ENCODE measurements at regions not wholly inside any gene's neighbourhood (a gene's known extent, or its start where the extent isn't known, plus 50 kb on each side); places are given as distances from the start of the nearest gene placed in this dataset.

GRCh38 chr5:68433923-68434879 is 218.6 kb downstream of the PIK3R1 start:
- intact Hi-C loops (cut with micrococcal nuclease), result loop anchor here (1.0 to 5.0 kb wide), 9 partner anchors 9 to 458 kb away; no protein-coding TSS in a partner anchor
- Mint-ChIP-seq H3K4me1 (peaks cover 54% of the 10 kb centered on the region), H3K27ac (peak overlapping the region; percentile 84), H3K4me3 (peak overlapping the region; percentile 66), H3K9me3 (no peaks in the 10 kb centered on the region), H3K27me3 (peaks cover 37% of the 10 kb centered on the region), H3K36me3 (ENCODE audit: low read depth) (peaks cover 3% of the 10 kb centered on the region)
- DNase-seq, result peak; percentile 96

- H3K27ac Mint-ChIP-seq, result no peak overlapping the region
- H3K36me3 Mint-ChIP-seq (ENCODE audit: low read depth), result peaks cover 3% of the 10 kb centered on the region
- no peak overlapping the region for H3K4me3 Mint-ChIP-seq
- intact Hi-C loops (cut with micrococcal nuclease), result no loop called here
- H3K4me1 Mint-ChIP-seq, result peaks cover 56% of the 10 kb centered on the region
- peaks cover 6% of the 10 kb centered on the region for H3K9me3 Mint-ChIP-seq
- peaks cover 33% of the 10 kb centered on the region for H3K27me3 Mint-ChIP-seq
- no peak for DNase-seq
These were observed 220.1 kb downstream of the PIK3R1 start for GRCh38 chr5:68435611-68436010.

GRCh38 chr5:68436686-68437520 is 221.3 kb downstream of the PIK3R1 start:
- Mint-ChIP-seq H3K27me3 (peaks cover 25% of the 10 kb centered on the region), H3K4me1 (peaks cover 58% of the 10 kb centered on the region), H3K4me3 (no peak overlapping the region), H3K27ac (no peak overlapping the region), H3K36me3 (ENCODE audit: low read depth) (peaks cover 3% of the 10 kb centered on the region), H3K9me3 (peaks cover 10% of the 10 kb centered on the region)
- no peak for DNase-seq
- intact Hi-C loops (cut with micrococcal nuclease), result no loop called here

GRCh38 chr5:68438876-68439275 is 223.3 kb downstream of the PIK3R1 start:
- Mint-ChIP-seq H3K27me3 (peaks cover 19% of the 10 kb centered on the region), H3K9me3 (peaks cover 10% of the 10 kb centered on the region), H3K36me3 (ENCODE audit: low read depth) (peaks cover 3% of the 10 kb centered on the region), H3K27ac (no peak overlapping the region), H3K4me1 (peaks cover 43% of the 10 kb centered on the region), H3K4me3 (no peak overlapping the region)
- intact Hi-C loops (cut with micrococcal nuclease), result no loop called here
- DNase-seq, result no peak

- H3K27ac Mint-ChIP-seq, result no peak overlapping the region
- DNase-seq, result no peak
These were observed 224.7 kb downstream of the PIK3R1 start for GRCh38 chr5:68440245-68440644.

GRCh38 chr5:68440651-68441050 is 225.1 kb downstream of the PIK3R1 start:
- peaks cover 32% of the 10 kb centered on the region for H3K4me1 Mint-ChIP-seq
- intact Hi-C loops (cut with micrococcal nuclease), result loop anchor here (1.0 kb wide), 1 partner anchor 24 kb away; no protein-coding TSS in a partner anchor
- no peaks in the 10 kb centered on the region for H3K36me3 Mint-ChIP-seq (ENCODE audit: low read depth)
- peaks cover 19% of the 10 kb centered on the region for H3K27me3 Mint-ChIP-seq
- H3K27ac Mint-ChIP-seq, result peak overlapping the region; percentile 52
- peaks cover 10% of the 10 kb centered on the region for H3K9me3 Mint-ChIP-seq
- H3K4me3 Mint-ChIP-seq, result no peak overlapping the region
- no peak for DNase-seq

More at GRCh38 chr5:68440245-68440644, 224.7 kb downstream of the PIK3R1 start:
- Mint-ChIP-seq H3K4me1 (peaks cover 36% of the 10 kb centered on the region), H3K4me3 (no peak overlapping the region), H3K9me3 (peaks cover 10% of the 10 kb centered on the region), H3K27me3 (peaks cover 19% of the 10 kb centered on the region), H3K36me3 (ENCODE audit: low read depth) (no peaks in the 10 kb centered on the region)
- intact Hi-C loops (cut with micrococcal nuclease), result no loop called here

DNA sequence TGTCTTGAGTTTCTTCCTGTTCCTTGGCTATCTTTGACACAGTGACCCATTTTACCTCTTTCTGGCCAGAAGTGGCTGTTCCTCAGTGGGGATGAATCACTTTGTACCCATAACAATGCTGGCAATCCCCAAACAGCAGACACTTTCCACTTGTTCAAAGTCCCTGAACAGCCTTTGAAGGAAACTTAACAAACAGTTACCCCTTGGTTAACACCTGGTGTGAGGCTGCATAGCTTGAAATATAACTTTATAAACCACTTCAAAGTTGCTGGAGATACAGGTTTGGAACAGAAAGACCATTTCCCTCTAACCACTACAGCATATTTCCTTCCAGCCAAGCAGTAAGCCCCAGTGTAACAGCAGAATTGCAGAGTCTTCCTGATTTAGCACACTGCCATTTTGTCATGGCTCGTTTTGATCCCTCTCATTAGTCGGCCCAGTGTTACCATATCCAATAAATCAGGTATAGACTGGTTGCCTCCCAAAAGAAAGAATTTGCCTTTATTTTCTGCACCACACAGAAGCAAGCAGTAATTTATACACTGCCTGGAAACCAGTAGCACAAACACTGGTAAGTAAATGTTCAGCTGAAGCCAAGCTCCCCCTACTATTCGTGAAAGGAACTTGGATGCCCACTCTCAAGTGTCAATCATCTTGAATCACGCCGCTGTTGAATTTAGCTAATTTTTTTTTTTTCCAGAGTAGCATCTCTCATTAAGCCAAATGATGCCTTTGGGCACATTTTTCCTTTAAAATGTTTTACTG is 225.9 kb downstream of the PIK3R1 start:
- intact Hi-C loops (cut with micrococcal nuclease), result loop anchor here (1.0 kb wide), 1 partner anchor 23 kb away; no protein-coding TSS in a partner anchor
- Mint-ChIP-seq H3K9me3 (peaks cover 10% of the 10 kb centered on the region), H3K27ac (peak overlapping the region; percentile 52), H3K4me1 (peaks cover 31% of the 10 kb centered on the region), H3K36me3 (ENCODE audit: low read depth) (no peaks in the 10 kb centered on the region), H3K27me3 (peaks cover 19% of the 10 kb centered on the region), H3K4me3 (no peak overlapping the region)
- DNase-seq, result no peak

DNA sequence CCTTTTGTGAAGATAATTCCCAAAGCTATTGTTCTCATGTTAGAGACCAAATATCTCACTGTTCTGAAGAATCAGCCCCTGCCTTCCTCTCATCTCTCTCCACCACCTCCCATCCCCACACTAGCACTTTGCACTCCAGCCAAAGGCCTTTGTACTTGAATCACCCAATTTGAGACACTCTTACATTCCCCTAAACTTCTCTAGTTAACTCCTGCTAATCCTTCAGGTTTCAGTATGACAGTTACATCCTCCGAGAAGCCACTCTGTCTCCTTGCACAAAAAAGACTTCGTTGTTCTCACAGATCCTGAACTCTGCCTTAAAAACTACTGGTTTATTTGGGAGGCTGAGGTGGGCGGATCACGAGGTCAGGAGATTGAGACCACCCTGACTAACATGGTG is 227.5 kb downstream of the PIK3R1 start:
- intact Hi-C loops (cut with micrococcal nuclease), result no loop called here
- peaks cover 31% of the 10 kb centered on the region for H3K4me1 Mint-ChIP-seq
- peaks cover 10% of the 10 kb centered on the region for H3K9me3 Mint-ChIP-seq

DNA sequence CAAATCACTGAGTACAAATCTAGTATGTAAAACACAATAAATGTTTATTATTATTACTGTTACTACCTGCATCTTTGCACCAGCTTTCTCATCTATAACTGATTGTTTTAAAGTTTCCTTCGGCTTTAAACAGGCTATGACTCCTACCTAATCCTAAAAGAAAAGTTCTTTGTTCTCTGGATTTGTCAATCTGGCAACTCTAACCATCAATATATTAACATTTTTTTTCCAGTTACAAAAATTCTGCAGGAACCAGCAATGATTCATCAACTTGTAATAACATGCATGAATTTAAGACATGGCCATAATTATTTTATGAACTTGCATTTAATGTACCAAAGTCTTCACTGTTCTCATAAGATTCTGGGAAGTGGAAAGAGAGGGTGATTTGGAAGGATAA is 228.5 kb downstream of the PIK3R1 start:
- no peak overlapping the region for H3K27ac Mint-ChIP-seq
- no peaks in the 10 kb centered on the region for H3K36me3 Mint-ChIP-seq (ENCODE audit: low read depth)
- peaks cover 30% of the 10 kb centered on the region for H3K4me1 Mint-ChIP-seq
- intact Hi-C loops (cut with micrococcal nuclease), result no loop called here
- DNase-seq, result no peak
- H3K9me3 Mint-ChIP-seq, result peaks cover 15% of the 10 kb centered on the region
- no peak overlapping the region for H3K4me3 Mint-ChIP-seq
- peaks cover 12% of the 10 kb centered on the region for H3K27me3 Mint-ChIP-seq

More for the DNA sequence above, 227.5 kb downstream of the PIK3R1 start:
- no peak overlapping the region for H3K4me3 Mint-ChIP-seq
- peaks cover 15% of the 10 kb centered on the region for H3K27me3 Mint-ChIP-seq
- no peak for DNase-seq
- no peak overlapping the region for H3K27ac Mint-ChIP-seq
- no peaks in the 10 kb centered on the region for H3K36me3 Mint-ChIP-seq (ENCODE audit: low read depth)

DNA sequence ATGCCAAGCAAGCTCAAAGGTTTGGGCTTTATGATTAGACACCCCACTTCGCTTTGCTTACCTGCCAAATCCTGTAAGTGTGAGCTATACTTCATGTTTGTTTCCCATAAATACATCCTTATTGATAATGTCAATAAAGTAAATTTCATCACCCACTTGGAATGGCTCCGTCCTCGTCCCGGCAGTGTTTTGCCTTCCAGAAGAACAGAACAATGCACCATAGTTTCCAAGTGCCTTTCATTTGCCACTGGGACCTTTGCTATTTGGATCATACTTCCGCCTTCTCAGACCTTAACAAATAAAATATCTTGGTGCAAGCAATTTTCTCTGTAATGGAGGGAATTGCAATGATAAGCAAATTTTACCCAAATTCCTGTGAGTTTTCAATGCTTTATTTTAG is 229.3 kb downstream of the PIK3R1 start:
- H3K4me1 Mint-ChIP-seq, result peaks cover 28% of the 10 kb centered on the region
- H3K4me3 Mint-ChIP-seq, result no peak overlapping the region
- DNase-seq, result no peak
- intact Hi-C loops (cut with micrococcal nuclease), result no loop called here
- H3K27ac Mint-ChIP-seq, result no peak overlapping the region
- peaks cover 8% of the 10 kb centered on the region for H3K27me3 Mint-ChIP-seq
- peaks cover 15% of the 10 kb centered on the region for H3K9me3 Mint-ChIP-seq
- no peaks in the 10 kb centered on the region for H3K36me3 Mint-ChIP-seq (ENCODE audit: low read depth)

- no peaks in the 10 kb centered on the region for H3K36me3 Mint-ChIP-seq (ENCODE audit: low read depth)
- H3K4me1 Mint-ChIP-seq, result peaks cover 24% of the 10 kb centered on the region
- intact Hi-C loops (cut with micrococcal nuclease), result no loop called here
- H3K27me3 Mint-ChIP-seq, result peaks cover 8% of the 10 kb centered on the region
- DNase-seq, result no peak
- peaks cover 13% of the 10 kb centered on the region for H3K9me3 Mint-ChIP-seq
- no peak overlapping the region for H3K27ac Mint-ChIP-seq
- no peak overlapping the region for H3K4me3 Mint-ChIP-seq
These were observed 229.9 kb downstream of the PIK3R1 start for GRCh38 chr5:68445257-68446069.

- H3K4me3 Mint-ChIP-seq, result no peak overlapping the region
- intact Hi-C loops (cut with micrococcal nuclease), result no loop called here
- H3K27me3 Mint-ChIP-seq, result peaks cover 10% of the 10 kb centered on the region
- peaks cover 12% of the 10 kb centered on the region for H3K9me3 Mint-ChIP-seq
- no peak for DNase-seq
- no peaks in the 10 kb centered on the region for H3K36me3 Mint-ChIP-seq (ENCODE audit: low read depth)
- H3K27ac Mint-ChIP-seq, result no peak overlapping the region
- H3K4me1 Mint-ChIP-seq, result peaks cover 20% of the 10 kb centered on the region
These were observed 230.5 kb downstream of the PIK3R1 start for GRCh38 chr5:68446070-68446357.

- Mint-ChIP-seq H3K36me3 (ENCODE audit: low read depth) (no peaks in the 10 kb centered on the region), H3K9me3 (peaks cover 9% of the 10 kb centered on the region), H3K27me3 (peaks cover 11% of the 10 kb centered on the region), H3K27ac (no peak overlapping the region), H3K4me1 (peaks cover 15% of the 10 kb centered on the region), H3K4me3 (no peak overlapping the region)
- intact Hi-C loops (cut with micrococcal nuclease), result no loop called here
- DNase-seq, result no peak
These were observed 230.9 kb downstream of the PIK3R1 start for GRCh38 chr5:68446487-68446894.
